SK-N-MC (cell line): ENCODE measurements at regions not wholly inside any gene's neighbourhood (a gene's known extent, or its start where the extent isn't known, plus 50 kb on each side); places are given as distances from the start of the nearest gene placed in this dataset.
"Not testable (repeated sequence)": the region's sequence is repeated elsewhere in the genome, so short reads cannot be mapped to it uniquely, and the experiment has no call there.

ENCODE experiments used
- EZH2 ChIP-seq: fragments of 200-600 bp; sonication (generic); IDR thresholded peaks from one replicate; pipeline ENCODE4 v1.6.1; 2017; ENCODE audit warnings: antibody characterized with exemption
- FOXP2 ChIP-seq: optimal IDR thresholded peaks from 2 replicates; pipeline ENCODE3; 2011; ENCODE audit warnings: mild to moderate bottlenecking, moderate library complexity; ENCODE audit not compliant: insufficient read depth; ENCODE audit errors: extremely low read length, control extremely low read depth
- POLR2AphosphoS5 ChIP-seq: IDR thresholded peaks from 2 replicates; pipeline ENCODE4 v1.6.1; 2012; ENCODE audit warnings: mild to moderate bottlenecking, low read depth, low read length, borderline replicate concordance

DNA sequence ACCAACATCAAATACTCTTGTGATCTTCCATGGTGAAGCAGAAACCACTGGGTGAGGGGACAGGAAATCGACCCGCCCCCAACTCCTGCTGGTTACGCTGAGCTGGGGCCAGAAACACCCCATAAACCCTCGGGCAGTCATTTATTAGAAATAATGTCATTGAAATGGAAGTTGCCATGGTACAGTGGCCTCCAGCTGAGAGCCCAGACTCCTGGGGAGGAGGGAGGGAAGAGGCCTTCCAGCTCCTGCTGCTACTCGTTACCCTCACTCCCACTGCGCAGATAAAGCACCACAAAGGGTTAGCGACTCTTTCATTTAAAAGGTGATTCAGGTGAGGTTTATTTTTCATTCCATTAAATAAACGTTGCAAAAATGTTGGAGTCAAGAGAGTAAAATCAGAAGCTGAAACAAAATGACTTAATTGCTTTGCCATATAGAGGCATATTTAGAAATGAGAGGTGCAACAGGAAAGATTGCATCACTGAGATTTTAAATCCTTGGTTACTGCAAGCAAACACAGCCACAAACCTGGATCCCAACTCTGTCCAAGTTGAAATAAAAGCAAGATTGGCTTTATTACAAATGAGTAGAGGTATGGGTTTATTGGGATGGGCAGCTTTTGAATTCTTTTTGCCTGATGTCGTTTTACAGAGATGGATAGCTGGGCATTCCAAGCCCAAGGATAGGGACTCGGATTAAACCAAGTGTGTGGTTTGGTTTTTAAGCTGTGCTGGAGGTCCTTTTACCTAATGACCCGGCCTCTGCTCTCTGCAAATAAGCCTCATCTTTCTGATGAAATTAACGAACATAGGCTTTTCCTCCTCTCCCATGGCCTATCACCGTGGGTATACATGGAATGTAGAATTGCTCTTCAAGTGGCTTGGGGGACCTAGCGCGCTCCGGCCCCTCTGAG, 92.0 kb downstream of the LYZL1 start:
- TF ChIP-seq POLR2AphosphoS5, EZH2, FOXP2: not testable (repeated sequence)
